DND-41 (cell line): ENCODE measurements at regions not wholly inside any gene's neighbourhood (a gene's known extent, or its start where the extent isn't known, plus 50 kb on each side); places are given as distances from the start of the nearest gene placed in this dataset.

Source experiments
- ATAC-seq: fragments of 200-7000 bp; cut with Tn5 transposase; 3 replicates; pipeline ENCODE4 v1.9.1; 2021; ENCODE audit warnings: low read depth; ENCODE audit not compliant: insufficient read depth
- DNase-seq: peaks from one replicate; pipeline ENCODE4 v3.0.0-alpha.2; 2020
- H2AFZ ChIP-seq: 2 replicates; pipeline ENCODE4 v1.6.0; 2012; ENCODE audit warnings: low read depth, low read length
- H3K27ac ChIP-seq: 2 replicates; pipeline ENCODE4 v1.5.1; 2012; ENCODE audit warnings: low read length, inconsistent platforms
- H3K27me3 ChIP-seq: fragments of 200-600 bp; sonication (generic); 2 replicates; pipeline ENCODE4 v1.6.0; 2012; ENCODE audit warnings: low read length, mild to moderate bottlenecking, inconsistent platforms; ENCODE audit not compliant: insufficient read depth, poor library complexity
- H3K36me3 ChIP-seq: 2 replicates; pipeline ENCODE4 v1.5.1; 2012; ENCODE audit warnings: low read length, inconsistent platforms; ENCODE audit not compliant: insufficient read depth
- H3K4me1 ChIP-seq: 2 replicates; pipeline ENCODE4 v1.5.1; 2012; ENCODE audit warnings: mild to moderate bottlenecking, low read length; ENCODE audit not compliant: insufficient read depth
- H3K4me2 ChIP-seq: 2 replicates; pipeline ENCODE4 v1.6.0; 2012; ENCODE audit warnings: mild to moderate bottlenecking, moderate library complexity, low read length, inconsistent platforms; ENCODE audit not compliant: insufficient read depth
- H3K4me3 ChIP-seq, 2 experiments: fragments of 200-600 bp in 1 of 2; shearing (Covaris generic) in 1 of 2; 2 replicates each; pipeline ENCODE4 v1.5.1; 2012 to 2016; ENCODE audit warnings: inconsistent platforms in 2 of 2, low read length in 2 of 2, mild to moderate bottlenecking in 2 of 2, low read depth in 1 of 2, moderate library complexity in 1 of 2
- H3K79me2 ChIP-seq: 2 replicates; pipeline ENCODE4 v1.6.0; 2012; ENCODE audit warnings: low read length, inconsistent platforms; ENCODE audit not compliant: insufficient read depth
- H3K9ac ChIP-seq: 2 replicates; pipeline ENCODE4 v1.6.0; 2012; ENCODE audit warnings: low read depth, mild to moderate bottlenecking, inconsistent platforms, low read length, moderate library complexity
- H3K9me3 ChIP-seq: 2 replicates; pipeline ENCODE4 v1.5.1; 2012; ENCODE audit warnings: low read length, moderate library complexity, mild to moderate bottlenecking, inconsistent platforms; ENCODE audit not compliant: insufficient read depth, severe bottlenecking
- H4K20me1 ChIP-seq: 2 replicates; pipeline ENCODE4 v1.6.0; 2012; ENCODE audit warnings: low read length; ENCODE audit not compliant: insufficient read depth
- EZH2 ChIP-seq: IDR thresholded peaks from 3 replicates; pipeline ENCODE4 v1.6.1; 2012; ENCODE audit warnings: borderline replicate concordance, low read depth, mild to moderate bottlenecking, moderate library complexity, low read length, inconsistent platforms; ENCODE audit not compliant: severe bottlenecking
- TF ChIP-seq, protein P1 (sequence below): IDR thresholded peaks from 2 replicates; pipeline ENCODE4 v1.5.1; 2012; ENCODE audit warnings: borderline replicate concordance, low read length, moderate library complexity, mild to moderate bottlenecking; ENCODE audit not compliant: poor library complexity, severe bottlenecking; ENCODE audit errors: extremely low read depth

DNA sequence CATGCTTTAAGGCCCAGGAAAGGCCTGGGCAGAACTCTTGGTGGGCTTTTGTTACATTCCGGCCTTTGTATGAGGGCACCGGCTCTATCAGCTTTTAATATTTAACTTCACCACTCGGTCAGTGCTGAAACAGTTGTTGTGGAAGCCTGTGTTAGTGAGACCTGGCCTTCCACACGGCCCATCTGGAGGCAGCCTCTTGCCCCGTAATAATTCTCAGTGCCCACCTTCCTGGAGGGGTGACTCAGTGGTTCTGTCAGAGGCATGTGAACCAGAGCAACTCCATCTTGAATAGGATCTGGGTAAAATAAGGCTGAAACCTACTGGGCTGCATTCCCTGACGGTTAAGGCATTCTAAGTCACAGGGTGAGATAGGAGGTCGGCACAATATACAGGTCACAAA is 162.0 kb upstream of the STS start:
- Histone ChIP-seq H3K4me1 (no peaks in the 10 kb centered on the region), H3K27ac (no peak overlapping the region), H3K9ac (no peak overlapping the region), H3K27me3 (no peaks in the 10 kb centered on the region), H3K9me3 (no peaks in the 10 kb centered on the region), H3K4me2 (no peak overlapping the region), H4K20me1 (no peaks in the 10 kb centered on the region), H2AFZ (no peak overlapping the region), H3K36me3 (no peaks in the 10 kb centered on the region; the same call in 1 of the 2 replicates), H3K4me3 (no peak overlapping the region), H3K79me2 (no peaks in the 10 kb centered on the region)
- no peak for ATAC-seq
- TF ChIP-seq, protein P1, sequence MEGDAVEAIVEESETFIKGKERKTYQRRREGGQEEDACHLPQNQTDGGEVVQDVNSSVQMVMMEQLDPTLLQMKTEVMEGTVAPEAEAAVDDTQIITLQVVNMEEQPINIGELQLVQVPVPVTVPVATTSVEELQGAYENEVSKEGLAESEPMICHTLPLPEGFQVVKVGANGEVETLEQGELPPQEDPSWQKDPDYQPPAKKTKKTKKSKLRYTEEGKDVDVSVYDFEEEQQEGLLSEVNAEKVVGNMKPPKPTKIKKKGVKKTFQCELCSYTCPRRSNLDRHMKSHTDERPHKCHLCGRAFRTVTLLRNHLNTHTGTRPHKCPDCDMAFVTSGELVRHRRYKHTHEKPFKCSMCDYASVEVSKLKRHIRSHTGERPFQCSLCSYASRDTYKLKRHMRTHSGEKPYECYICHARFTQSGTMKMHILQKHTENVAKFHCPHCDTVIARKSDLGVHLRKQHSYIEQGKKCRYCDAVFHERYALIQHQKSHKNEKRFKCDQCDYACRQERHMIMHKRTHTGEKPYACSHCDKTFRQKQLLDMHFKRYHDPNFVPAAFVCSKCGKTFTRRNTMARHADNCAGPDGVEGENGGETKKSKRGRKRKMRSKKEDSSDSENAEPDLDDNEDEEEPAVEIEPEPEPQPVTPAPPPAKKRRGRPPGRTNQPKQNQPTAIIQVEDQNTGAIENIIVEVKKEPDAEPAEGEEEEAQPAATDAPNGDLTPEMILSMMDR = no peak
- DNase-seq = no peak

DNA sequence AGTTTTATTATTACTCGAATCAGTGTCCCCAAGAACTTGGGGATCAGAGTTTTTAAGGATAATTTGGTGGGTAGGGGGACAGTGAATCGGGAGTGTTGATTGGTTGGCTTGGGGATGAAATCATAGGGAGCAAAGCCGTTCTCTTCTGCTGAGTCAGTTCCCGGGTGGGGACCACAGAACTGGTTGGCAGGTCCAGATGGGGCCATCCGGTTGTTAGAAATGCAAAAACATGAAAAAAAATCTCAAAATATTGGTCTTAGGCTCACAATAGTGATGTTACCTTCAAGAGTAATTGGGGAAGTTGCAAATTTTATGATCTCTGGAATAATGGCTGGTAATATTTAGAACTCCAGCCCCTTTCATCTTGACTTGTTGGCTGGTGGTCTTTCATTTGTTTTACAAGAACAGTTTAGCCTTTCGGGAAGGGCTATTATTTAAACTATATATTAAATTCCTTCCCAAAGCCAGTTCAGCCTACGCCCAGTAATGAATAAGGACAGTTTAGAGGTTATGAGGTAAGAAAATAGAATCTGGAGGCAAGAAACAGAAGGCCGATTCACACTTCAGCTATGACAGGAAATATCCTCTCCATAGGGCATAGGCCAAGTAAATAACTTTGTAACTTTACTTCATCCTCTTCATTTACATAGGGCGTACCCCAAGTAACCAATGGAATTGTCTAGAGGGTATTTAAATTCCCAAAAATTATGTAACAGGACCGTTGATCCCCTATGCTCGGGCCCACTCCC is 164.1 kb upstream of the STS start:
- H3K27ac ChIP-seq = no peak overlapping the region
- no peaks in the 10 kb centered on the region for H3K4me1 ChIP-seq
- no peak for ATAC-seq
- no peaks in the 10 kb centered on the region for H3K27me3 ChIP-seq
- TF ChIP-seq, protein P1 = no peak
- TF ChIP-seq EZH2 = no peak
- H3K9ac ChIP-seq = no peak overlapping the region
- DNase-seq = no peak
- no peak overlapping the region for H2AFZ ChIP-seq
- no peaks in the 10 kb centered on the region for H4K20me1 ChIP-seq
- no peaks in the 10 kb centered on the region for H3K9me3 ChIP-seq
- no peak overlapping the region for H3K4me3 ChIP-seq
- no peaks in the 10 kb centered on the region for H3K79me2 ChIP-seq
- H3K4me2 ChIP-seq = no peak overlapping the region
- H3K36me3 ChIP-seq = no peaks in the 10 kb centered on the region; the same call in 1 of the 2 replicates

DNA sequence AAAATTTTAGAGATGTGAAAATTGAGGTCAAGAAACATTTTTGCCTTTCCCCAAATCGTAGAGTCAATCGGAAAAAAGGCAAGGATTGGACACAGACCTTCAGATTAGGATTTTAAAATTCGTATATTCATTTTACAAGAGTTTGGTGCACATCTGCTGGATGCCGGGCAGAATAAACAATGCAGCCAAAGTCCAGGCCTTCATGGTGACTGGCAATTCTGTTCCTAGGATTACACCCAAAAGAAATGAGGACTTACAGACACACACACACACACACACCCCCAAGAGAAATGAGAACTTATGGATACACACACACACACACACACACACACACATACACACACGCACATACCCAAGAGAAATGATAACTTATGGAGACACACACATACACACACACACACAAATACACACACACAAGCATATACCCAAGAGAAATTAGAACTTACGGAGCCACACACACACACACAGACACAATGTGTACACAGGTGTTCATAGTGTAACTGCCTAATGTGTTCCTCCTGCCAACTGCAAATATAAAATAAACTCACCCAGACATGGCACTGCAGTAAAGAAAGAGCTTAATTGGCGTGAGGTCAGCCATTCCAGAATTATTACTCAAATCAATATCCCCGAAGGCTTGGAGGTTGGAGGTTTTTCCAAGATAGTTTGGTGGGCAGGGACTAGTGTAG is 165.7 kb upstream of the STS start:
- no peak for ATAC-seq
- Histone ChIP-seq H4K20me1 (no peaks in the 10 kb centered on the region), H3K9ac (no peak overlapping the region), H3K27ac (no peak overlapping the region), H2AFZ (no peak overlapping the region), H3K36me3 (peaks cover 14% of the 10 kb centered on the region), H3K79me2 (no peaks in the 10 kb centered on the region), H3K27me3 (no peaks in the 10 kb centered on the region), H3K4me3 (no peak overlapping the region), H3K9me3 (no peaks in the 10 kb centered on the region), H3K4me1 (no peaks in the 10 kb centered on the region), H3K4me2 (no peak overlapping the region)
- TF ChIP-seq EZH2 = no peak
- TF ChIP-seq, protein P1 = no peak
- no peak for DNase-seq
